ENCODE measurements at regions not wholly inside any gene's neighbourhood (a gene's known extent, or its start where the extent isn't known, plus 50 kb on each side); places are given as distances from the start of the nearest gene placed in this dataset.

- DNase-seq: peak; percentile 14
These were observed 328.2 kb upstream of the JAG1 start for GRCh38 chr20:11001764-11002540.

- no peak for DNase-seq
These were observed 329.5 kb upstream of the JAG1 start for GRCh38 chr20:11003341-11003740.

- DNase-seq: no peak
These were observed 334.7 kb upstream of the JAG1 start for GRCh38 chr20:11008444-11009033.

- DNase-seq: no peak
These were observed 337.9 kb upstream of the JAG1 start for GRCh38 chr20:11011653-11012052.

- DNase-seq: no peak
These were observed 339.2 kb upstream of the JAG1 start for GRCh38 chr20:11012975-11013374.

- no peak for DNase-seq
These were observed 340.0 kb upstream of the JAG1 start for GRCh38 chr20:11013801-11014200.

- no peak for DNase-seq
These were observed 341.6 kb upstream of the JAG1 start for GRCh38 chr20:11015440-11015839.

- no peak for DNase-seq
These were observed 343.6 kb upstream of the JAG1 start for GRCh38 chr20:11017446-11017845.

GRCh38 chr20:11018668-11019170 is 344.9 kb upstream of the JAG1 start:
- DNase-seq: no peak

GRCh38 chr20:11020712-11021111 is 346.9 kb upstream of the JAG1 start:
- no peak for DNase-seq

- DNase-seq: no peak
These were observed 353.4 kb upstream of the JAG1 start for GRCh38 chr20:11027224-11027623.

GRCh38 chr20:11030351-11030750 is 356.6 kb upstream of the JAG1 start:
- DNase-seq: no peak

GRCh38 chr20:11031300-11031699 is 357.5 kb upstream of the JAG1 start:
- no peak for DNase-seq

GRCh38 chr20:11032611-11033010 is 358.8 kb upstream of the JAG1 start:
- DNase-seq: no peak

- no peak for DNase-seq
These were observed 360.2 kb upstream of the JAG1 start for GRCh38 chr20:11034025-11034424.

- DNase-seq: no peak
These were observed 361.4 kb upstream of the JAG1 start for GRCh38 chr20:11035211-11035610.

GRCh38 chr20:11041396-11041795 is 367.6 kb upstream of the JAG1 start:
- DNase-seq: no peak

- no peak for DNase-seq
These were observed 369.2 kb upstream of the JAG1 start for GRCh38 chr20:11043001-11043400.

- no peak for DNase-seq
These were observed 370.8 kb upstream of the JAG1 start for GRCh38 chr20:11044561-11044960.

- no peak for DNase-seq
These were observed 371.8 kb upstream of the JAG1 start for GRCh38 chr20:11045412-11046175.

GRCh38 chr20:11047559-11047958 is 373.8 kb upstream of the JAG1 start:
- no peak for DNase-seq

- DNase-seq: no peak
These were observed 374.9 kb upstream of the JAG1 start for GRCh38 chr20:11048739-11049138.

- DNase-seq: no peak
These were observed 376.6 kb upstream of the JAG1 start for GRCh38 chr20:11050350-11050749.

GRCh38 chr20:11051136-11051535 is 377.3 kb upstream of the JAG1 start:
- DNase-seq: no peak
